ENCODE measurements at regions not wholly inside any gene's neighbourhood (a gene's known extent, or its start where the extent isn't known, plus 50 kb on each side); places are given as distances from the start of the nearest gene placed in this dataset.
"Not testable (repeated sequence)": the region's sequence is repeated elsewhere in the genome, so short reads cannot be mapped to it uniquely, and the experiment has no call there.

DNA sequence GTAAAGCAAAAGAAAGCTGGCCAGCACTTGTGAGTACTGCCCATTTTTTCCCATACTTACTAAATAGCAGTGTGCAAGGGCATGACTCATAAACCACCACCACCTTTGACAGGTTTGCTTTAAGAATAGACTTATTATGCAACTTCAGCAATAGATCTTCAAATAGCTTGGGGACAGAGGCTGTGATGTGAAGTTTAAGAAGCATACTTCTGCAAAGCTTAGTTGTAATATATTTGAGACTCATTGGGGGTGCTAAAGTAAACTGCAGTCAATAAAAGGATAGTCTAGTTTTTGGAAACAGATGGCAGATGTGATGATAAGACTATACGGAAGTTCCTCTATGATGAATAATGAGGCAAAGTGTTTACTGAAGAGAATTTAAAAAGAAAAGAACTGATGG, 210.0 kb downstream of the PLA2G4A start:
- no peak for DNase-seq (ENCODE audit: low read depth)

DNA sequence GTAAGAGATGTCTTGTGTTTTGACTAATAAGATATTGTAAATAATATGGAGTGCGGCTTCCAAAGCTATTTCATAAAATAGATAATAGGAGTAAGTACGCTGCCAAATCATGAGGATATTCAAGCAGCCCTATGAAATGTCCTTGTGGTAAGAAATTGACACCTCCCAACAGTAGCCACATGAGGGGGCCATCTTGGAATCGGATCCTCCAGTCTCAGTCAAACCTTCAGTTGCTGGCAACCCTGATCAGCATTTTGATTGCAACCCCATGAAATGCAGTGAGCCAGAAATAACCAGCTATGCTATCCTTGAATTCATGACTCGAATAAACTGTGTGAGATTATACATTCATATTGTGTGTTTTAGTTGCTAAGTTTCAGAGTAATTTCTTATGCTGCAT, 212.4 kb downstream of the PLA2G4A start:
- DNase-seq (ENCODE audit: low read depth) = no peak

DNA sequence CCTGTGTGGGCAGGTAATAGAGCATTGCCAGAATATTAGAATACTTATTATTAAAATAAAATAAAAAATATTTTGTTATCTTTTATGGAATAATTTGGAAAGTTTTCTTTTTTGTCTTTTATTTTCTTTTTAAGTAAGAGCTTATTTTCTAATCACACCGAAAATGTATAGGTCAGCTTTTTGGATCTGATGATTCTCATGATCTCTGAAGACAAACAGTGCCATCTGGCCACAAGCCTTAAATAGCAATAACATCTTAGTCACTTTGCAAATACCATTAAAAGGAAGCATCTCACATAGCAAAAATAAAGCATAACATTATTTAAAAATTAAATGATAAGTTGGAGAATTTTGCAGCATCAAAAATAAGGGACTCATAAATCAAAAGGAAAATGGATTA, 213.8 kb downstream of the PLA2G4A start:
- DNase-seq (ENCODE audit: low read depth) = no peak

DNA sequence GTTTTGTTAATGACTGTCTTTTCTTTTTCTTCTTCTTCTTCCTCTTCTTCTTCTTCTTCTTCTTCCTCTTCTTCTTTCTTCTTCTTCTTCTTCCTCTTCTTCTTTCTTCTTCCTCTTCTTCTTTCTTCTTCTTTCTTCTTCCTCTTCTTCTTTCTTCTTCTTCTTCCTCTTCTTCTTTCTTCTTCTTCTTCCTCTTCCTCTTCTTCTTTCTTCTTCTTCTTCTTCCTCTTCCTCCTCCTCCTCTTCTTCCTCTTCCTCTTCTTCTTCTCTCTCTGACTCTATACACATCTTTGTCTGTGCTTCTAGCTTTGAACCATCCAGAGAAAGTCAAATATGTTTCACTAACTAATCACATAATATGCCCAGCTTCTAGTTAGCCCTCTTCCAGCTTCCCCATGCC, 214.7 kb downstream of the PLA2G4A start:
- not testable (repeated sequence) for DNase-seq (ENCODE audit: low read depth)

DNA sequence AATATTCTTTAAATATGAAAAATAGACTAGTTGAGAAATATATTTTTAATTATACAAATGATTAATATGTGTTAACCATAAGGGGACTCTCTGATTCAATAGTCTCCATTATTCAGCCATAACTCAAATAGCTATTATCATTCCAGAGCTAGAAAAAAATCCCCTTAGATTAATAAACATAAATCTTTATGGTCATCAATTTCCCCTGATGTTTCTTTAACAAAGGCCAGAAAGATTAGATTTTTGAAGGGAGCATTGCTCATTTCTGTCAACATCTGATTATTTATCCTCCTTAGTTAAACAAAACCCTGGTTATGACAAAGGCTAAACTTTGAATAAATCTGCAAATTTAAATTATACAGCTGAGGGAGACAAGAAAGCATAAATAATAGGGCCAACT, 215.7 kb downstream of the PLA2G4A start:
- no peak for DNase-seq (ENCODE audit: low read depth)

DNA sequence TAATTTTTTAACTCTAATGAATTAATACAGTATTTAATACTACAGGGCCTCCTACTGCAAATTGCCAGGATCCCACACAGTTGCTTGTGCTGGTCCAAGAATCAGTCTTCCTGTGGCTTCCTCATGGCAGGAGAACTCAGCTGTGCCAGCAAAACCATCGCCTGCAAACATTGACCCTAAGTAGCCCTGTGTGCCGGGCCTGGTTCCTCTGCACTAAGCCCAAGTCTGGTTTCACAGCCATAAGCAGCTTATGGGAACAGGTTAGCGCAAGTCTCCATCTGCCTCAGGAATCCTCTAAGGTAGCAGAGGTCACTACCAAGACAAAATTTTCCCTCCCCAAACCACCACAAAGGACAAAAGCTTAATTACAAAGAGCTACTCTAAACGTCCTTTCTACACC, 216.6 kb downstream of the PLA2G4A start:
- no peak for DNase-seq (ENCODE audit: low read depth)

DNA sequence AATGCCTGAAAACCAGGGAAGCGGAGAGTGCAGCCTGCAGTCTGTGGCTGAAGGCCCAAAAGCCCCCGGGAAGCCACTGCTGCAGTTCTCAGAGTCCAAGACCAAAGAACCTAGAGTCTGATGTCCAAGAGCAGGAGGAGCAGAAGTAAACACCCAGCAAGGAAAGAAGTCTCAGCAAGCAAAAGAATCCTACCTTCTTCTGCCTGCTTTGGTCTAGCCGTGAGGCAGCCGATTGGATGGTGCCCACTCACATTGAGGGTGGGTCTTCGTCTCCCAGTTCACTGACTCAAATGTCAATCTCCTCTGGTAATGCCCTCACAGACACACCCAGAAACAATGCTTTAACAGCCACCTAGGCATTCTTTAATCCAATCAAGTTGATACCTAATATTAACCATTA, 217.5 kb downstream of the PLA2G4A start:
- DNase-seq (ENCODE audit: low read depth) = no peak

DNA sequence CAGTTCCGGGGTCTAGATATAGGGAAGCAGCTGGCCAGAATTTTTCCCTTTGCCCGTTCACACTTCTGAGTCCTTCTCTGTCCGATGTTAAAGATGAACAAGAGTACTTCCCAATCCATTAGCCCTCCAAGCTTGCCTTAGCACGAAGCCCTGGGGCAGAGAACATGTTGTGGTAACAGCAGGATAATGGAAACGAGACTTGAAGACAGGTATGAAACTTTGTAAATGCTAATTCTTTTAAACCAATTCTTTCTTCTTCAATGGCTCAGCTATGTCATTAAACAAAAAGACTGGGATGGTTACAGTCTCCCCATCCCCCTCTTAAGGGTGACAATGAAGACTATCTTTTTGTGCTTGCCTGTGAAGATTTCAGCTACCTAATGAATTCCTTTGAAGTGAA, 218.5 kb downstream of the PLA2G4A start:
- no peak for DNase-seq (ENCODE audit: low read depth)

DNA sequence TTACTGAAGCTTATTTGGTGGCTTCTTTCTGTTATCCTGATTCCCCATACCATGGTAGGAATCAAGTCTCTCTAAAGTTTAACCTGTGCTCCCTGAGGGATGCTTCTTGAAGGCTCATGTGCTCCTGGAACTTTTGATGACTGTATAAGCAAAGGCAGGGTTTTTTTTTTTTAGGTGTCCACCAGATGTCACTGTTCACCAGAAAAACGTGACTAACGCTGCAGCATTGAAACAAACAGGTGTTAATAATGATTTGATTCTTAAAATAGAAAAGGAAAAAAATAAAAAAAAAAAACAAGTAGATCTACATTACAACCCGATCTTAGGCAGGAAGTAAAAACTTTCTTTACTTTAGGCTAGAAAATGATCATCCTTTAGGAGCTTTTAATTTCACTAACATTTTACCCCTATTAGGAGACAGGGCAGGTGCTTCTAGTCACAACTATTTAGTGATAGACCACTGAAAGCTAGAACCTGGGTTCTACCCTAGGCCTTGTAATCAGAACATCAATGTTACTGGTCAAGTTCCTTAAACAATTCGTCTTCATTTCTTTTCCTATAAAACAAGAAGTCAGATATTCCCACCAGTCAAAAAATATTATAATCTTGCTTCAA, 223.0 kb downstream of the PLA2G4A start:
- DNase-seq (ENCODE audit: low read depth) = no peak

DNA sequence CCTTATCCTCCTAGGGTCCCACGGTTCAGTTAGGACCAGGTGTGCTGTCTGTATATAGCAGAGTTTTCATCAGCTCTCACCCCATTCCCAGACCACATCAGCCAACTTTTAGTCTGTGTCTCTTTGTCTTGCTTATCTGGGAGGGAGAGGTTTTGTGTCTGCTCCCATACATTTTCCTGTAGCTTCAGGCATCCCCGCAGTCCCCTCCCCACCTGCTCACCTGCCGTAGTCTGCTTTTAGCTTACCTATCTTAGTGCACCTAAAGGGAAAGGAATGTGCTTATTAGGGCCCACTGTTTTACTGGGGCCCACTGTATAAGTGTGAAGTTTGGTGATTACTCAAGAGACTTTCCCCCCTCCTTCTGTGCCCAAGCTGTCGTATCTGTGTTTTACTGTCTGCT, 225.1 kb downstream of the PLA2G4A start:
- DNase-seq (ENCODE audit: low read depth) = no peak

DNA sequence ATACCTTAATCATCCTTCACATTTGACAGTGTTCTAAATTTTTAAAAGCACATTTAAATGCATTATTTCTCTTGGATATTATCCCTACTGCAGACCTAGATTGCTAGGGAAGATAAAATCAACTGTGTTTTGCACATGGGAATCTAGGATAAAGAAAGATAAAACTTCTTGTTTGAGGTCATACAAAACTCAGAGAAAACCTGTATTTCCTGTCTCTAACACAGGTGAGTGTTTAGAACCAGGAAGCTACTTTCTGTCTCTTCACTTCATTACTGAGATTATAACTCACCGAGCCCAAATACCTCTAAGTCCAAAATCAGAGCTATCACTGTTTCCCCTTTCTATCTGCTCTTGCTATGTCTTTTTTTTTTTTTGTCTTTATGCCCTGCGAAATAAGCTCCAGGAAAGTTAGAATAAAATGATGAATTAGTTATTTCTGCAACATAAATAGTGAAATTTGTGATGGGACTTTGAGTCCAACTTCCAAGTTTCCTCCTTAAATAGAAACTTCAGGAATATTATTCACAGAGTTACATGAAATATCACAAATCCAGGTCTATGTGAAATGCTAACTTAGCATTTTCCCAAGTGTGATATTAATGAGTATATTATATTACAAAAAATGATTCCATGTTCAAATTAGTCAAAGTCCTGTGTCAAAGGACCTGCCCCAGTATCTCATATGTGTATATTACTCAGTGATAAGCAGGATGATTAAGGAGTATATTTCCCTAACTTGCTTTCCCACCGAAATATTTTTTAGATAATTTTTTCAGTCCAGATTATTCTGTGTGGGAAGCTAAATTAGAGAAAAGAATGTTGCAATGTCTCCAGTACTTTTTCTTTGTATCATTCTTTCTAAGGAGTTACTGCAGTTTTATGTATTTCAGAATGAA, 226.4 kb downstream of the PLA2G4A start:
- no peak for DNase-seq (ENCODE audit: low read depth)

DNA sequence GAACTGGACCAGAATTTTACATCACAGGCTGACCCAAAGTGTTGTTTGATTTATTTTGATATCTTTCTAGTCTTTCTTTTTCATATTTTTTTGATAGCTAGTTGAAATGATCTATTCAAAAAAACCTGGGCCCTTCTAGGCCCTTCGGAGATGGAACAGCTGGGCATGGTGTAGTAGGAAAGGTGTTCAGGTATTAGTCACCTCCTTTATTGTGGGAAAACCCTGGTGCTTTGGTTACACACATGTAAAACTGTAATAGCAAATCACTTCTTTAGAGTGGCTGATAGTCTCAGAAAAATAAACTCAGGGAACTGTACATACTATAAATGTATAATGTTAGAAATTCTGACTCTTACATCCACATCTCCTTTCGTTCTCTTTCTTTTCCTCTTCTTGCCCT, 234.5 kb downstream of the PLA2G4A start:
- DNase-seq (ENCODE audit: low read depth) = no peak

DNA sequence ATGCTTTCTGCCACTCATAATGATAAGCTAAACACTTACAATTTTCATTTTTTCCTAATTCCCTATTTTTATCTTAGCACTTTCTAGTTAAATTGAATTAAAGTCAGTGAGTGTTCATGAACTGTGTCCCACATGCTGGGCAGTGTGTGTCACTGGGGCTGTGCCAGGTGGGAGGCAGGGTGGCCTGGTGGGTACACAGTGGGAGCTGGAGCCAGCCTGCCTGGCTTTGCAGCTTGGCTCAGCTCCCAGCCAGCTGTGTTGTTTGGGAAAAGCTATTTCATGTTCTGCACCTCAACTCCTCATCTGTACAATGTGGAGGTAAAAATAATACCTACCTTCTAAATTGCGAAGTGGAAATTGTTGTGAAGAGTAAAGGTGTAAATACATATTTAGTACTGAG, 238.4 kb downstream of the PLA2G4A start:
- DNase-seq (ENCODE audit: low read depth) = no peak

DNA sequence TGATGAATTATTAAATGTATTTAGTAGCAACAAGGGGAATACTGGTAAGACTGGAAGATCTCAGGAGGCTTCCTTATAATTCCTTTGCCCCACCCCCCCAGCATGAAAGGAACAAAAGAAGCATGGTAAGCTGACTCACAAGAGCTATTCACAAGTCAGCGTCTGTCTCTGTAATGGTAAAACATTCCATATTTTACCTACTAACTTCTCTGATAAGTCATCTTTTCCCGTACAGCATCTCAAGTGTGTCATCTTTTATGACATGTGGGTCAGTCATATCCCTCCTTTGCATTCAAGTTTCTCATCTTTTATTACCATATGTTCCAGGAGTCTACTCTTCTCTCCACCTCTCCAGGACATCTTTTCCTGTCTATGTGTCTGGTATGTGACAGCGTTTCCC, 241.3 kb downstream of the PLA2G4A start:
- DNase-seq (ENCODE audit: low read depth) = no peak

DNA sequence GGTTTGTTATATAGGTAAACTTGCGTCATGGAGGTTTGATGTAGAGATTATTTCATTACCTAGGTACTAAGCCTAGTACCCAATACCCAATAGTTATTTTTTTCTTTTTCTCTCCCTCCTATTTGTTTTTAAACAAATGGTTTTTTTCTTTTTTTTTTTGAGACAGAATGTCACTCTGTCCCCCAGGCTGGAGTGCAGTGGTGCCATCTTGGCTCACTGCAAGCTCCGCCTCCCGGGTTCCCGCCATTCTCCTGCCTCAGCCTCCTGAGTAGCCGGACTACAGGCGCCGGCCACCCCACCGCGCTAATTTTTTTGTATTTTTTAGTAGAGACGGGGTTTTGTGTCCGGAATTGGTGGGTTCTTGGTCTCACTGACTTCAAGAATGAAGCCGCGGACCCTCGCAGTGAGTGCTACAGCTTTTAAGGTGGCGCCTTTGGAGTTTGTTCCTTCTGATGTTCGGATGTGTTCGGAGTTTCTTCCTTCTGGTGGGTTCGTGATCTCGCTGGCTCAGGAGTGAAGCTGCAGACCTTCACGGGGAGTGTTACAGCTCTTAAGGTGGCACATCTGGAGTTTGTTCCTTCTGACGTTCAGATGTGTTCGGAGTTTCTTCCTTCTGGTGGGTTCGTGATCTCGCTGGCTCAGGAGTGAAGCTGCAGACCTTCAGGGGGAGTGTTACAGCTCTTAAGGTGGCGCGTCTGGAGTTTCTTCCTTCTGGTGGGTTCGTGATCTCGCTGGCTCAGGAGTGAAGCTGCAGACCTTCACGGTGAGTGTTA, 243.7 kb downstream of the PLA2G4A start:
- not testable (repeated sequence) for DNase-seq (ENCODE audit: low read depth)

DNA sequence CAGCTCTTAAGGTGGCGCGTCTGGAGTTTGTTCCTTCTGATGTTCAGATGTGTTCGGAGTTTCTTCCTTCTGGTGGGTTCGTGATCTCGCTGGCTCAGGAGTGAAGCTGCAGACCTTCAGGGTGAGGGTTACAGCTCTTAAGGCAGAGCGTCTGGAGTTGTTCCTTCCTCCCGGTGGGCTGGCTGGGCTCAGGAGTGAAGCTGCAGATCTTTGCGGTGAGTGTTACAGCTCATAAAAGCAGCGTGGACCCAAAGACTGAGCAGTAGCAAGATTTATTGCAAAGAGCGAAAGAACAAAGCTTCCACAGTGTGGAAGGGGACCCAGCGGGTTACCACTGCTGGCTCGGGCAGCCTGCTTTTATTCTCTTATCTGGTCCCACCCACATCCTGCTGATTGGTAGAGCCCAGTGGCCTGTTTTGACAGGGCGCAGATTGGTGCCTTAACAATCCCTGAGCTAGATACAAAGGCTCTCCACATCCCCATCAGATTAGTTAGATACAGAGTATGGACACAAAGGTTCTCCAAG, 244.3 kb downstream of the PLA2G4A start:
- not testable (repeated sequence) for DNase-seq (ENCODE audit: low read depth)

DNA sequence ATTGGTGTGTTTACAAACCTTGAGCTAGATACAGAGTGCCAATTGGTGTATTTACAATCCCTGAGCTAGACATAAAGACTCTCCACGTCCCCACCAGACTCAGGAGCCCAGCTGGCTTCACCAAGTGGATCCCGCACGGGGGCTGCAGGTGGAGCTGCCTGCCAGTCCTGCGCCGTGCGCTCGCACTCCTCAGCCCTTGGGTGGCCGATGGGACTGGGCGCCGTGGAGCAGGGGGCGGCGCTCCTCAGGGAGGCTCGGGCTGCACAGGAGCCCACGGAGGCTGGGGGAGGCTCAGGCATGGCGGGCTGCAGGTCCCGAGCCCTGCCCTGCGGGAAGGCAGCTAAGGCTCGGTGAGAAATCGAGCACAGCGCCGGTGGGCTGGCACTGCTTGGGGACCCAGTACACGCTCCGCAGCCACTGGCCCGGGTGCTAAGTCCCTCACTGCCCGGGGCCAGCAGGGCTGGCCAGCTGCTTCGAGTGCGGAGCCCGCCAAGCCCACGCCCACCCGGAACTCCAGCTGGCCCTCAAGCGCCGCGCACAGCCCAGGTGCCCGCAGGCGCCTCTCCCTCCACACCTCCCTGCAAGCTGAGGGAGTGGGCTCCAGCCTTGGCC, 245.0 kb downstream of the PLA2G4A start:
- not testable (repeated sequence) for DNase-seq (ENCODE audit: low read depth)

DNA sequence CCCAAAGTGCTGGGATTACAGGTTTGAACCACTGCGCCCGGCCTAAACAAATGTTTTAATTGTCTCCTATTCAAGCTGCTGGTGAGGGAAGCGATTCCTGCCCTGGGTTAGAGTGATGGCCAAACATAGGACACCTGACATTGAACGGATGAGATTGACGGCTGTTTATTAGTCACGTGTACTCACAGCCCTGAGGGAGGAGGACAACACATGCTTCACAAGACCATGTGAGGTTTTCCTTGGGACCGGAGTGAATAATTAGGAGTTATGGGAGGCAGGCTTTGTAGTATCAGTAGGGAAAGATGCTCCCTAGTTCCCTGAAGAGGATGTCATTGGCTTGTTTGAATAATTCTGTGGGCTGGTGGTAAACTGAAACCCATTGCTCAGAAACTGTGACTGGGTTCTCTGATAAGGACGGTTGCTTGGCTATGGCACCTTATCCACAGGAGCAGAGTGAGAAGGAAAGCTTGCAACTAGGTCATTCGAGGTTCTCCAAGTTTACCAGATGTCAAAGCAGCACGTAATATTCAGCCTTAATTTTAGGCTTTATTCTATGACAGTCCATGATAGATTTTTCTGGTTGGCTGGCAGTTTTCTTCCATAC, 245.8 kb downstream of the PLA2G4A start:
- DNase-seq (ENCODE audit: low read depth) = no peak

DNA sequence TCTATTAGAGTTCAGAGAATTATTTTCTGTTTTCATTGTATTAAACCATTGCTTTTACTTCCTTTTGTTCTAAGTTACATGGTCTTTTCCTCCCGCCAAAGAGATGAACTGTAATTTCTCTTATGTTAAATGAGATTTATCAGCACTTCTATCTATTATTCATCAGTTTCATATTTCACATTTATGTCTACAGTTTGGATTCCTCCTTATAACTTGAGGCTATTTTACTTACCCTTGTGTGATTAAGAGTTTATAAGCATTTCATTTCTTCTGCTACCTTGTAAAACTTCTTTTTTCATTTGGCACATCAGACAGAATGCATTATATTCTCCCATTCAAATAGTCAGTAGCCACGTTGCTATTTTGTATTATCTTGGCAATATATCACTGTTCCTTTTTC, 248.2 kb downstream of the PLA2G4A start:
- no peak for DNase-seq (ENCODE audit: low read depth)

DNA sequence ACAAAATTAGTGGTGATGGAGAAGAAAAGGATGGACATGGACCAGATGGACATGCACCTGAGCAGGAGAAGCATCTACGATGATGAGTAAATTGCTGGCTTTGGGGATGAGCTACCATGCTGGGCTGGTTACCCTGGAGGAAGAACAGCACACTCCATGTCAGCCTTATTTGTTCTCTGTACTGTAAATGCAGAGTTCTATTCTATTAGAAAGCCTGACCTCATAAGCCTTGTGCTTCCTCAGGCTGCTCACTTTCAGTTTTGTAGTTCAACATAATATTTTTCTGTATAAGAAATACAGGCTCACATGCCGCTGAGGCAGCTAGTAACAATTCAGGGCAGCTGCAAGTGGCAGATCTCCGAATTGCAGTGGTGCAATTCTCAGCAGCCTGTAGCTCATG, 249.6 kb downstream of the PLA2G4A start:
- DNase-seq (ENCODE audit: low read depth) = no peak

DNA sequence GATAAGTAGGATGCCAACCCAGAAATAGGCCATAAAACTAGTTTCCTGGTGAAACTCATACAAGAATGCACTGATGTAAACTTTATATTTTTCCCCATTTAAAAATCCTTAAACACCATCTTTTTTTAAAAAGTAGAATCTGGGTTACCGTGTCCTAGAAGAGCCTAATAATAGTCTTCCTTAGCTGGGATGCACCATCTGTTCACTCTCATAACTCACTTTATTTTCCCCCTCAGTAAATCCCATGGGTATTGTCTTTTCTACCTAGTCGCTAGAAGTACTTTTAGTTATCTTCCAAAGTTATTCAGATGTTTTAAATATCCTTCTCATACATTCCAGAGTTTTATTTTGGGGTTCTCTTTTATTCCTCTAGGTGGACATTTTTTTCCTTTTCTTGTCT, 250.2 kb downstream of the PLA2G4A start:
- DNase-seq (ENCODE audit: low read depth) = no peak

DNA sequence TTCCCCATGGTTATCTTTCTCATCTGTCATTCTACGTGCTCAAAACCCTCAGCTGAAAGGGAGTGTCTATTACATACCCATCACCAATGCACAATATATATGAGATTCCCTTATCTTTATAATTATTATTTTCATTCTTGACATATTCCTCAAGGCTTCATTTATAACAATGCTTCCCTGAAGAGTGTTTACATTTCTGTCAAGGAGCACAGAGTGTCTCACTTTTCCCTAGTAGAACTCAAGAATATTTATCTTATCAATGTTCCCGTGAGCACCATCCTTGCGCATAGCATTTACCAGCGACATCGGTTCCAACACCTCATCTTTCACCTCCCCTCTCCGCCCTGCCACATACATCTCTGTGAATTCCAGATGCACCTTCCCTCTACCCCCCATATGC, 250.6 kb downstream of the PLA2G4A start:
- no peak for DNase-seq (ENCODE audit: low read depth)
